ENCODE measurements at regions not wholly inside any gene's neighbourhood (a gene's known extent, or its start where the extent isn't known, plus 50 kb on each side); places are given as distances from the start of the nearest gene placed in this dataset.

GRCh38 chr5:112112346-112112745 lies 306.7 kb downstream of the EPB41L4A start:
- Mint-ChIP-seq H3K4me1 (peaks cover 0 to 5% (median 0%) of the 10 kb centered on the region in 7 donors), H3K9me3 (no peaks in the 10 kb centered on the region), H3K27ac (no peak overlapping the region), H3K27me3 (peaks cover 3 to 30% (median 15%) of the 10 kb centered on the region in 5 donors), H3K4me3 (no peak overlapping the region), H3K36me3 (no peaks in the 10 kb centered on the region)
- CTCF ChIA-PET, result no interaction called here
- no peak for DNase-seq
- intact Hi-C loops (cut with micrococcal nuclease), result no loop called here
- no peak overlapping the region for H3K27ac ChIP-seq (ENCODE audit: low read depth, low read length)
- H3K36me3 ChIP-seq (ENCODE audit: control insufficient read depth in 2 of 3, insufficient read depth in 3 of 3, low read length in 3 of 3), result no peaks in the 10 kb centered on the region
- H3K4me3 ChIP-seq (ENCODE audit: low read length), result no peak overlapping the region
- POLR2A ChIA-PET, result no interaction called here
- no peaks in the 10 kb centered on the region for H3K4me1 ChIP-seq (ENCODE audit: control insufficient read depth in 2 of 2, insufficient read depth in 2 of 2, low read length in 2 of 2)
- H3K9me3 ChIP-seq (ENCODE audit: control insufficient read depth in 2 of 3, low read length in 3 of 3), result no peaks in the 10 kb centered on the region
- no peak for ATAC-seq
- no peaks in the 10 kb centered on the region for H3K27me3 ChIP-seq (ENCODE audit: control insufficient read depth in 2 of 2, insufficient read depth in 2 of 2, low read length in 2 of 2)

GRCh38 chr5:112109331-112110007 lies 309.6 kb downstream of the EPB41L4A start:
- Mint-ChIP-seq H3K36me3 (no peaks in the 10 kb centered on the region), H3K27ac (no peak overlapping the region), H3K4me3 (no peak overlapping the region), H3K4me1 (peaks cover 0 to 4% (median 0%) of the 10 kb centered on the region in 7 donors), H3K27me3 (peaks cover 3 to 19% (median 11%) of the 10 kb centered on the region in 5 donors), H3K9me3 (no peaks in the 10 kb centered on the region)
- Histone ChIP-seq H3K9me3 (ENCODE audit: control insufficient read depth in 2 of 3, low read length in 3 of 3) (no peaks in the 10 kb centered on the region), H3K36me3 (ENCODE audit: control insufficient read depth in 2 of 3, insufficient read depth in 3 of 3, low read length in 3 of 3) (no peaks in the 10 kb centered on the region), H3K27me3 (ENCODE audit: control insufficient read depth in 2 of 2, insufficient read depth in 2 of 2, low read length in 2 of 2) (no peaks in the 10 kb centered on the region), H3K4me1 (ENCODE audit: control insufficient read depth in 2 of 2, insufficient read depth in 2 of 2, low read length in 2 of 2) (no peaks in the 10 kb centered on the region), H3K27ac (ENCODE audit: low read depth, low read length) (no peak overlapping the region), H3K4me3 (ENCODE audit: low read length) (no peak overlapping the region)
- DNase-seq (no peak), ATAC-seq (peak; percentile 55)
- POLR2A ChIA-PET, result no interaction called here
- intact Hi-C loops (cut with micrococcal nuclease), result no loop called here
- CTCF ChIA-PET, result no interaction called here

GRCh38 chr5:112106878-112107277 lies 312.2 kb downstream of the EPB41L4A start:
- Histone ChIP-seq H3K4me1 (ENCODE audit: control insufficient read depth in 2 of 2, insufficient read depth in 2 of 2, low read length in 2 of 2) (no peaks in the 10 kb centered on the region), H3K27ac (ENCODE audit: low read depth, low read length) (no peak overlapping the region), H3K27me3 (ENCODE audit: control insufficient read depth in 2 of 2, insufficient read depth in 2 of 2, low read length in 2 of 2) (no peaks in the 10 kb centered on the region), H3K9me3 (ENCODE audit: control insufficient read depth in 2 of 3, low read length in 3 of 3) (no peaks in the 10 kb centered on the region), H3K36me3 (ENCODE audit: control insufficient read depth in 2 of 3, insufficient read depth in 3 of 3, low read length in 3 of 3) (no peaks in the 10 kb centered on the region), H3K4me3 (ENCODE audit: low read length) (no peak overlapping the region)
- POLR2A ChIA-PET, result no interaction called here
- Mint-ChIP-seq H3K4me1 (peaks cover 0 to 2% (median 0%) of the 10 kb centered on the region in 7 donors), H3K9me3 (no peaks in the 10 kb centered on the region), H3K36me3 (no peaks in the 10 kb centered on the region), H3K27ac (no peak overlapping the region), H3K4me3 (no peak overlapping the region), H3K27me3 (peaks cover 0 to 12% (median 5%) of the 10 kb centered on the region in 5 donors)
- CTCF ChIA-PET, result no interaction called here
- peak; percentile 26 for ATAC-seq
- intact Hi-C loops (cut with micrococcal nuclease), result no loop called here
- no peak for DNase-seq

GRCh38 chr5:112097768-112098167 lies 321.3 kb downstream of the EPB41L4A start:
- Histone ChIP-seq H3K27ac (ENCODE audit: low read depth, low read length) (no peak overlapping the region), H3K36me3 (ENCODE audit: control insufficient read depth in 2 of 3, insufficient read depth in 3 of 3, low read length in 3 of 3) (no peaks in the 10 kb centered on the region), H3K4me3 (ENCODE audit: low read length) (no peak overlapping the region), H3K9me3 (ENCODE audit: control insufficient read depth in 2 of 3, low read length in 3 of 3) (no peaks in the 10 kb centered on the region), H3K4me1 (ENCODE audit: control insufficient read depth in 2 of 2, insufficient read depth in 2 of 2, low read length in 2 of 2) (no peaks in the 10 kb centered on the region), H3K27me3 (ENCODE audit: control insufficient read depth in 2 of 2, insufficient read depth in 2 of 2, low read length in 2 of 2) (no peaks in the 10 kb centered on the region)
- intact Hi-C loops (cut with micrococcal nuclease), result no loop called here
- Mint-ChIP-seq H3K9me3 (peaks cover 0 to 11% (median 0%) of the 10 kb centered on the region in 11 donors), H3K27me3 (peaks cover 0 to 26% (median 7%) of the 10 kb centered on the region in 5 donors), H3K4me3 (no peak overlapping the region), H3K27ac (no peak overlapping the region), H3K36me3 (no peaks in the 10 kb centered on the region), H3K4me1 (no peaks in the 10 kb centered on the region)
- POLR2A ChIA-PET, result no interaction called here
- ATAC-seq (no peak), DNase-seq (no peak)
- CTCF ChIA-PET, result no interaction called here

GRCh38 chr5:112087222-112087621 lies 330.2 kb upstream of the NREP start:
- DNase-seq (no peak), ATAC-seq (no peak)
- ChIA-PET POLR2A (no interaction called here), CTCF (no interaction called here)
- H3K36me3 Mint-ChIP-seq, result no peaks in the 10 kb centered on the region
- intact Hi-C loops (cut with micrococcal nuclease), result no loop called here
- no peaks in the 10 kb centered on the region for H3K4me1 Mint-ChIP-seq
- peaks cover 0 to 3% (median 0%) of the 10 kb centered on the region in 11 donors for H3K9me3 Mint-ChIP-seq
- Histone ChIP-seq H3K9me3 (ENCODE audit: control insufficient read depth in 2 of 3, low read length in 3 of 3) (no peaks in the 10 kb centered on the region), H3K27ac (ENCODE audit: low read depth, low read length) (no peak overlapping the region), H3K36me3 (ENCODE audit: control insufficient read depth in 2 of 3, insufficient read depth in 3 of 3, low read length in 3 of 3) (no peaks in the 10 kb centered on the region), H3K4me1 (ENCODE audit: control insufficient read depth in 2 of 2, insufficient read depth in 2 of 2, low read length in 2 of 2) (no peaks in the 10 kb centered on the region), H3K27me3 (ENCODE audit: control insufficient read depth in 2 of 2, insufficient read depth in 2 of 2, low read length in 2 of 2) (no peaks in the 10 kb centered on the region), H3K4me3 (ENCODE audit: low read length) (no peak overlapping the region)
- H3K27ac Mint-ChIP-seq, result no peak overlapping the region
- peaks cover 0 to 7% (median 4%) of the 10 kb centered on the region in 5 donors for H3K27me3 Mint-ChIP-seq
- no peak overlapping the region for H3K4me3 Mint-ChIP-seq

GRCh38 chr5:112086740-112087139 lies 329.7 kb upstream of the NREP start:
- CTCF ChIA-PET, result no interaction called here
- DNase-seq (no peak), ATAC-seq (no peak)
- Mint-ChIP-seq H3K9me3 (peaks cover 0 to 3% (median 0%) of the 10 kb centered on the region in 11 donors), H3K27ac (no peak overlapping the region), H3K4me1 (no peaks in the 10 kb centered on the region), H3K36me3 (no peaks in the 10 kb centered on the region), H3K27me3 (peaks cover 0 to 7% (median 4%) of the 10 kb centered on the region in 5 donors), H3K4me3 (no peak overlapping the region)
- no peak overlapping the region for H3K4me3 ChIP-seq (ENCODE audit: low read length)
- POLR2A ChIA-PET, result no interaction called here
- no peaks in the 10 kb centered on the region for H3K36me3 ChIP-seq (ENCODE audit: control insufficient read depth in 2 of 3, insufficient read depth in 3 of 3, low read length in 3 of 3)
- H3K9me3 ChIP-seq (ENCODE audit: control insufficient read depth in 2 of 3, low read length in 3 of 3), result no peaks in the 10 kb centered on the region
- no peaks in the 10 kb centered on the region for H3K4me1 ChIP-seq (ENCODE audit: control insufficient read depth in 2 of 2, insufficient read depth in 2 of 2, low read length in 2 of 2)
- H3K27me3 ChIP-seq (ENCODE audit: control insufficient read depth in 2 of 2, insufficient read depth in 2 of 2, low read length in 2 of 2), result no peaks in the 10 kb centered on the region
- intact Hi-C loops (cut with micrococcal nuclease), result no loop called here
- H3K27ac ChIP-seq (ENCODE audit: low read depth, low read length), result no peak overlapping the region

- Histone ChIP-seq H3K27me3 (ENCODE audit: control insufficient read depth in 2 of 2, insufficient read depth in 2 of 2, low read length in 2 of 2) (no peaks in the 10 kb centered on the region), H3K27ac (ENCODE audit: low read depth, low read length) (no peak overlapping the region), H3K36me3 (ENCODE audit: control insufficient read depth in 2 of 3, insufficient read depth in 3 of 3, low read length in 3 of 3) (no peaks in the 10 kb centered on the region), H3K4me1 (ENCODE audit: control insufficient read depth in 2 of 2, insufficient read depth in 2 of 2, low read length in 2 of 2) (no peaks in the 10 kb centered on the region), H3K4me3 (ENCODE audit: low read length) (no peak overlapping the region), H3K9me3 (ENCODE audit: control insufficient read depth in 2 of 3, low read length in 3 of 3) (no peaks in the 10 kb centered on the region)
- H3K27me3 Mint-ChIP-seq, result peaks cover 0 to 9% (median 7%) of the 10 kb centered on the region in 5 donors
- CTCF ChIA-PET, result no interaction called here
- ATAC-seq (no peak), DNase-seq (no peak)
- POLR2A ChIA-PET, result no interaction called here
- H3K4me3 Mint-ChIP-seq, result no peak overlapping the region
- H3K9me3 Mint-ChIP-seq, result peaks cover 0 to 3% (median 0%) of the 10 kb centered on the region in 11 donors
- intact Hi-C loops (cut with micrococcal nuclease), result no loop called here
- H3K36me3 Mint-ChIP-seq, result no peaks in the 10 kb centered on the region
- no peaks in the 10 kb centered on the region for H3K4me1 Mint-ChIP-seq
- no peak overlapping the region for H3K27ac Mint-ChIP-seq
Observed at GRCh38 chr5:112084149-112084548, 327.2 kb upstream of the NREP start.

Measured in naive thymus-derived CD4-positive, alpha-beta T cell (primary cell).